ENCODE measurements at regions not wholly inside any gene's neighbourhood (a gene's known extent, or its start where the extent isn't known, plus 50 kb on each side); places are given as distances from the start of the nearest gene placed in this dataset.

GRCh38 chr22:34946339-34946985, 119.5 kb upstream of the ISX start:
- Histone ChIP-seq H3K27me3 (replicated peaks in 1 of 7) (peaks cover 0 to 4% (median 0%) of the 10 kb centered on the region in 7 donors), H3K36me3 (no peaks in the 10 kb centered on the region), H3K27ac (no peak overlapping the region), H3K4me3 (no peak overlapping the region), H3K9me3 (peaks cover 0 to 5% (median 1%) of the 10 kb centered on the region in 8 donors), H3K4me1 (no peaks in the 10 kb centered on the region)
- no peak for DNase-seq
- no peak for TF ChIP-seq POLR2AphosphoS5 (IDR thresholded peaks at IDR 0.05)
- TF ChIP-seq CTCF (IDR thresholded peaks at IDR 0.05 in 8 of 11, conservative IDR thresholded peaks at IDR 0.05 in 3 of 11) = no peak
- no peak for TF ChIP-seq POLR2A (IDR thresholded peaks at IDR 0.05)
- intact Hi-C loops (cut with DNase I; ENCODE audit: low total_unique reads) = no loop called here
- WGBS, 5 donors = 60 to 82% (median 73%) methylated on average over 5 of the region's 5 CpGs

- TF ChIP-seq POLR2A (IDR thresholded peaks at IDR 0.05) (no peak), POLR2AphosphoS5 (IDR thresholded peaks at IDR 0.05) (no peak), CTCF (IDR thresholded peaks at IDR 0.05 in 8 of 11, conservative IDR thresholded peaks at IDR 0.05 in 3 of 11) (no peak)
- intact Hi-C loops (cut with DNase I; ENCODE audit: low total_unique reads) = no loop called here
Measured at GRCh38 chr22:34950489-34950888, 115.5 kb upstream of the ISX start.

GRCh38 chr22:34951212-34951611, 114.7 kb upstream of the ISX start:
- H3K4me1 ChIP-seq = no peaks in the 10 kb centered on the region
- TF ChIP-seq POLR2AphosphoS5 (IDR thresholded peaks at IDR 0.05) = no peak
- no peak for TF ChIP-seq POLR2A (IDR thresholded peaks at IDR 0.05)
- no peak for TF ChIP-seq CTCF (IDR thresholded peaks at IDR 0.05 in 8 of 11, conservative IDR thresholded peaks at IDR 0.05 in 3 of 11)
- WGBS, 5 donors = 60 to 80% (median 74%) methylated on average over 3 of the region's 3 CpGs
- H3K4me3 ChIP-seq = no peak overlapping the region
- no peaks in the 10 kb centered on the region for H3K36me3 ChIP-seq
- DNase-seq = no peak
- intact Hi-C loops (cut with DNase I; ENCODE audit: low total_unique reads) = no loop called here
- no peak overlapping the region for H3K27ac ChIP-seq
- H3K9me3 ChIP-seq = no peaks in the 10 kb centered on the region
- H3K27me3 ChIP-seq (replicated peaks in 1 of 7) = no peaks in the 10 kb centered on the region

More at GRCh38 chr22:34950489-34950888, 115.5 kb upstream of the ISX start:
- no peak for DNase-seq
- H3K4me1 ChIP-seq = no peaks in the 10 kb centered on the region
- no peaks in the 10 kb centered on the region for H3K9me3 ChIP-seq
- H3K27ac ChIP-seq = no peak overlapping the region
- no peak overlapping the region for H3K4me3 ChIP-seq
- H3K36me3 ChIP-seq = no peaks in the 10 kb centered on the region
- no peaks in the 10 kb centered on the region for H3K27me3 ChIP-seq (replicated peaks in 1 of 7)
- WGBS, 5 donors = 41 to 49% (median 46%) methylated on average over 4 of the region's 4 CpGs

- 61 to 73% (median 66%) methylated on average over 5 of the region's 5 CpGs for WGBS, 5 donors
- Histone ChIP-seq H3K9me3 (peaks cover 0 to 8% (median 0%) of the 10 kb centered on the region in 8 donors), H3K4me3 (no peak overlapping the region), H3K27ac (no peak overlapping the region), H3K36me3 (no peaks in the 10 kb centered on the region), H3K27me3 (replicated peaks in 1 of 7) (peaks cover 0 to 6% (median 0%) of the 10 kb centered on the region in 7 donors), H3K4me1 (no peaks in the 10 kb centered on the region)
- DNase-seq = no peak
- TF ChIP-seq CTCF (IDR thresholded peaks at IDR 0.05 in 8 of 11, conservative IDR thresholded peaks at IDR 0.05 in 3 of 11) (no peak), POLR2A (IDR thresholded peaks at IDR 0.05) (no peak), POLR2AphosphoS5 (IDR thresholded peaks at IDR 0.05) (no peak)
- intact Hi-C loops (cut with DNase I; ENCODE audit: low total_unique reads) = no loop called here
Measured at GRCh38 chr22:34960005-34960404, 106.0 kb upstream of the ISX start.

Data from spleen (tissue), 11 donors.